Neuronal stem cell (in vitro differentiated cells): ENCODE measurements at regions not wholly inside any gene's neighbourhood (a gene's known extent, or its start where the extent isn't known, plus 50 kb on each side); places are given as distances from the start of the nearest gene placed in this dataset.

Source experiments
- DNase-seq: peaks from one replicate; pipeline ENCODE4 v3.0.0-alpha.2; 2013; ENCODE audit warnings: low spot score
- H2AFZ ChIP-seq: one replicate; pipeline ENCODE4 v1.6.1; 2013; ENCODE audit warnings: mild to moderate bottlenecking, low read length, inconsistent platforms
- H2AK5ac ChIP-seq: 2 replicates; pipeline ENCODE4 v1.6.1; 2013; ENCODE audit warnings: low read depth, mild to moderate bottlenecking, inconsistent platforms, low read length, moderate library complexity, mixed read lengths
- H2BK120ac ChIP-seq: 2 replicates; pipeline ENCODE4 v1.6.1; 2013; ENCODE audit warnings: low read depth, mild to moderate bottlenecking, inconsistent platforms, low read length, moderate library complexity, mixed read lengths
- H2BK12ac ChIP-seq: one replicate; pipeline ENCODE4 v1.6.1; 2013; ENCODE audit warnings: low read length, inconsistent platforms
- H2BK15ac ChIP-seq: 2 replicates; pipeline ENCODE4 v1.6.1; 2013; ENCODE audit warnings: mild to moderate bottlenecking, low read length, inconsistent platforms, mixed read lengths
- H2BK5ac ChIP-seq: one replicate; pipeline ENCODE4 v1.6.1; 2013; ENCODE audit warnings: inconsistent platforms, mild to moderate bottlenecking, low read length, moderate library complexity
- H3K14ac ChIP-seq: one replicate; pipeline ENCODE4 v1.6.1; 2013; ENCODE audit warnings: low read length, inconsistent platforms
- H3K18ac ChIP-seq: 2 replicates; pipeline ENCODE4 v1.6.1; 2013; ENCODE audit warnings: low read length, inconsistent platforms
- H3K23ac ChIP-seq: 2 replicates; pipeline ENCODE4 v1.6.1; 2013; ENCODE audit warnings: low read depth, mild to moderate bottlenecking, mixed read lengths, low read length, inconsistent platforms; ENCODE audit not compliant: poor library complexity
- H3K27ac ChIP-seq: replicated peaks from 3 replicates; pipeline ENCODE4 v1.5.1; 2013; ENCODE audit warnings: low read length, inconsistent platforms
- H3K27me3 ChIP-seq, 3 experiments: 2 replicates each; pipeline ENCODE4 v1.6.1; 2013; ENCODE audit warnings: low read length in 3 of 3, mild to moderate bottlenecking in 2 of 3, inconsistent platforms in 1 of 3, low read depth in 1 of 3, mixed read lengths in 1 of 3, moderate library complexity in 1 of 3; ENCODE audit not compliant: control insufficient read depth in 3 of 3, insufficient read depth in 3 of 3
- H3K36me3 ChIP-seq, 2 donors: replicated peaks in 1 of 2; 2 replicates each; pipeline ENCODE4 v1.6.1; 2013; ENCODE audit warnings: low read length in 2 of 2; ENCODE audit not compliant: control insufficient read depth in 2 of 2, insufficient read depth in 2 of 2
- H3K4ac ChIP-seq: 2 replicates; pipeline ENCODE4 v1.6.1; 2013; ENCODE audit warnings: inconsistent platforms, mild to moderate bottlenecking, low read length, moderate library complexity
- H3K4me1 ChIP-seq, 2 donors: 1 replicate in 1 of 2; 2 replicates in 1 of 2; pipeline ENCODE4 v1.6.1; 2013; ENCODE audit warnings: low read length in 2 of 2, low read depth in 1 of 2; ENCODE audit not compliant: control insufficient read depth in 2 of 2, insufficient read depth in 1 of 2
- H3K4me2 ChIP-seq: one replicate; pipeline ENCODE4 v1.6.1; 2013; ENCODE audit warnings: mild to moderate bottlenecking, low read length, inconsistent platforms; ENCODE audit not compliant: insufficient read depth, poor library complexity, severe bottlenecking
- H3K4me3 ChIP-seq, 2 donors: 2 replicates each; pipeline ENCODE4 v1.5.1; 2013; ENCODE audit warnings: low read length in 2 of 2, mild to moderate bottlenecking in 2 of 2, inconsistent platforms in 1 of 2, moderate library complexity in 1 of 2
- H3K79me1 ChIP-seq: one replicate; pipeline ENCODE4 v1.6.1; 2013; ENCODE audit warnings: low read depth, mild to moderate bottlenecking, inconsistent platforms, low read length, moderate library complexity
- H3K9ac ChIP-seq: one replicate; pipeline ENCODE4 v1.6.1; 2013; ENCODE audit warnings: mild to moderate bottlenecking, low read depth, low read length, inconsistent platforms; ENCODE audit not compliant: poor library complexity
- H3K9me3 ChIP-seq, 2 donors: replicated peaks in 1 of 2; 2 replicates each; pipeline versions ENCODE3 to v1.6.1; 2013; ENCODE audit warnings: low read length in 2 of 2, mild to moderate bottlenecking in 2 of 2, inconsistent platforms in 1 of 2, low read depth in 1 of 2, mixed read lengths in 1 of 2, moderate library complexity in 1 of 2; ENCODE audit not compliant: control insufficient read depth in 2 of 2, insufficient read depth in 1 of 2
- H4K8ac ChIP-seq: one replicate; pipeline ENCODE4 v1.6.1; 2013; ENCODE audit warnings: low read depth, mild to moderate bottlenecking, inconsistent platforms, low read length, moderate library complexity
- H4K91ac ChIP-seq: one replicate; pipeline ENCODE4 v1.6.1; 2013; ENCODE audit warnings: low read length, low read depth, mild to moderate bottlenecking, inconsistent platforms; ENCODE audit not compliant: poor library complexity
- WGBS, 2 donors: extraction: QIAGEN DNeasy Blood & Tissue Kit; methylation state at CpG; one replicate each; pipeline ENCODE4 v1.1.7; 2013; ENCODE audit warnings: missing lambda C conversion rate in 2 of 2, mixed read lengths in 1 of 2; ENCODE audit not compliant: insufficient read length in 2 of 2, insufficient replicate concordance in 1 of 2; ENCODE audit errors: extremely low coverage in 2 of 2; 5-methylcytosine and 5-hydroxymethylcytosine counted together

GRCh38 chr13:21777166-21777565 lies 106.3 kb downstream of the FGF9 start:
- Histone ChIP-seq H3K18ac (no peak overlapping the region), H3K36me3 (no peaks in the 10 kb centered on the region), H3K4ac (no peak overlapping the region), H2BK15ac (no peak overlapping the region), H2BK120ac (no peak overlapping the region), H3K27ac (no peak overlapping the region), H2AK5ac (no peak overlapping the region), H3K4me3 (no peak overlapping the region), H2AFZ (no peak overlapping the region), H3K9me3 (no peaks in the 10 kb centered on the region), H4K91ac (no peak overlapping the region), H3K14ac (no peak overlapping the region), H3K27me3 (no peaks in the 10 kb centered on the region), H3K4me2 (no peak overlapping the region), H2BK5ac (no peak overlapping the region), H2BK12ac (no peak overlapping the region), H3K79me1 (no peaks in the 10 kb centered on the region), H3K9ac (no peak overlapping the region), H3K4me1 (no peaks in the 10 kb centered on the region), H3K23ac (no peak overlapping the region), H4K8ac (no peak overlapping the region)
- no CpG with 5 or more reads among the region's 1 CpG for WGBS, 2 donors
- DNase-seq = no peak

DNA sequence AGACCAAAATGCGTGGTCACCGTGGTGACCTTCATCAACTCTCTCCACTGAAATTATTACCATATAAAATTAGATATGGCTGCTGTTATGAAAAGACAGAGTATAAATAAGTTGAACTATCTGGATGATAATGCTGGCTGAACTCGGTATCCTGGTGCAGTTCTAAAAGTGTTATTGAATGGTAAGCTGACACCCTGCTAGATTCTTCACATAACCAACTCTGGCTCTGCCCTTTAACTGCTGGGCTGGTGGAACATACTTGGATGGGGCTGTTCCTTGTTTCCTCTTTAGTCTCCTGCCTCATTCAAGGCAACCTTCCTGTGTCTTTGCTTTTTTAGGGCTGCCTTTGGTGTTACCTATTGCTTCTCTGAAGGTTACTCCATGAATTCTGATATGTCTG lies 106.9 kb downstream of the FGF9 start:
- H3K18ac ChIP-seq = no peak overlapping the region
- no CpG with 5 or more reads among the region's 3 CpGs for WGBS, 2 donors

DNA sequence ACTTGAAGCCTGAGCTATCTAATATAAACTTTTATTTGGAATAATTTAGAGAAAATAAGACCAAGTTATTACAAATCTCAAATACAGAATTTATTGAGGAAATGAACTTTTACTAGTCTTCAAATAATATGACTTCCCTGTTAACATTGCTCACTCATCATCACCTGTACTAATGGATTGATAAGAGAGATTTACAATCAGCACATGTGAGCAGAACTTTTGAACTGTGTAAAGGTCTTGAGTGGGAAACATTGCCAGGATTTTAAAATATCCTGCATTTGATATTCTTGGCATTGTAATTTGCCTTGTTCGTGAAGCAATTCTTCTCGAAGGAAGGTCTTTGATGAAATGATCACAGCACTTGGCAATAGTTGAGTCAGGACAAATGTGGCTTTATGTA lies 111.9 kb downstream of the FGF9 start:
- Histone ChIP-seq H2AFZ (no peak overlapping the region), H3K36me3 (no peaks in the 10 kb centered on the region), H2BK120ac (no peak overlapping the region), H4K8ac (no peak overlapping the region), H3K9ac (no peak overlapping the region), H2BK15ac (no peak overlapping the region), H4K91ac (no peak overlapping the region), H3K27me3 (no peaks in the 10 kb centered on the region), H2AK5ac (no peak overlapping the region), H3K4ac (no peak overlapping the region), H3K18ac (no peak overlapping the region), H3K4me2 (no peak overlapping the region), H2BK12ac (no peak overlapping the region), H3K4me1 (no peaks in the 10 kb centered on the region), H3K4me3 (no peak overlapping the region), H3K9me3 (no peaks in the 10 kb centered on the region), H3K14ac (no peak overlapping the region), H3K27ac (no peak overlapping the region), H3K23ac (no peak overlapping the region), H3K79me1 (no peaks in the 10 kb centered on the region), H2BK5ac (no peak overlapping the region)
- no peak for DNase-seq
- WGBS, 2 donors = no CpG with 5 or more reads among the region's 2 CpGs

More for the DNA sequence above, 106.9 kb downstream of the FGF9 start:
- H3K4me1 ChIP-seq = no peaks in the 10 kb centered on the region
- H2BK5ac ChIP-seq = no peak overlapping the region
- H3K9ac ChIP-seq = no peak overlapping the region
- H3K4ac ChIP-seq = no peak overlapping the region
- H3K36me3 ChIP-seq = no peaks in the 10 kb centered on the region
- H4K8ac ChIP-seq = no peak overlapping the region
- no peak overlapping the region for H2BK120ac ChIP-seq
- H2AK5ac ChIP-seq = no peak overlapping the region
- H3K4me3 ChIP-seq = no peak overlapping the region
- H3K23ac ChIP-seq = no peak overlapping the region
- H3K9me3 ChIP-seq = no peaks in the 10 kb centered on the region
- H2AFZ ChIP-seq = no peak overlapping the region
- no peak overlapping the region for H3K27ac ChIP-seq
- no peak overlapping the region for H3K4me2 ChIP-seq
- no peak overlapping the region for H4K91ac ChIP-seq
- no peak overlapping the region for H2BK12ac ChIP-seq
- no peak overlapping the region for H3K14ac ChIP-seq
- DNase-seq = no peak
- H2BK15ac ChIP-seq = no peak overlapping the region
- no peaks in the 10 kb centered on the region for H3K79me1 ChIP-seq
- no peaks in the 10 kb centered on the region for H3K27me3 ChIP-seq

- Histone ChIP-seq H4K91ac (no peak overlapping the region), H3K27ac (no peak overlapping the region), H3K27me3 (no peaks in the 10 kb centered on the region), H3K4me3 (no peak overlapping the region), H3K9me3 (no peaks in the 10 kb centered on the region), H2BK120ac (no peak overlapping the region), H3K36me3 (no peaks in the 10 kb centered on the region), H3K18ac (no peak overlapping the region), H3K23ac (no peak overlapping the region), H2BK15ac (no peak overlapping the region), H2BK5ac (no peak overlapping the region), H3K79me1 (no peaks in the 10 kb centered on the region), H3K9ac (no peak overlapping the region), H2AK5ac (no peak overlapping the region), H2AFZ (no peak overlapping the region), H4K8ac (no peak overlapping the region), H2BK12ac (no peak overlapping the region), H3K14ac (no peak overlapping the region), H3K4me1 (no peaks in the 10 kb centered on the region), H3K4me2 (no peak overlapping the region), H3K4ac (no peak overlapping the region)
- no peak for DNase-seq
- no CpG with 5 or more reads among the region's 2 CpGs for WGBS, 2 donors
Measured at GRCh38 chr13:21785990-21786389, 115.1 kb downstream of the FGF9 start.
